ENCODE measurements at regions not wholly inside any gene's neighbourhood (a gene's known extent, or its start where the extent isn't known, plus 50 kb on each side); places are given as distances from the start of the nearest gene placed in this dataset.

- intact Hi-C loops (cut with DNase I; ENCODE audit: low total_unique reads) = no loop called here
- no peaks in the 10 kb centered on the region for H3K27me3 ChIP-seq
- H3K4me1 ChIP-seq = no peaks in the 10 kb centered on the region
- H3K36me3 ChIP-seq = no peaks in the 10 kb centered on the region
- no peak overlapping the region for H3K4me3 ChIP-seq
- H3K27ac ChIP-seq = no peak overlapping the region
- peaks cover 0 to 5% (median 0%) of the 10 kb centered on the region in 3 donors for H3K9me3 ChIP-seq
- DNase-seq = no peak
- no peak for TF ChIP-seq CTCF (IDR thresholded peaks at IDR 0.05)
These were observed 68.6 kb upstream of the ADGRG2 start for GRCh38 chrX:19190902-19191301.

GRCh38 chrX:19193565-19193964 lies 71.3 kb upstream of the ADGRG2 start:
- intact Hi-C loops (cut with DNase I; ENCODE audit: low total_unique reads) = no loop called here

GRCh38 chrX:19194285-19195242 lies 72.3 kb upstream of the ADGRG2 start:
- Histone ChIP-seq H3K27ac (no peak overlapping the region), H3K36me3 (no peaks in the 10 kb centered on the region), H3K4me1 (no peaks in the 10 kb centered on the region), H3K27me3 (no peaks in the 10 kb centered on the region), H3K4me3 (no peak overlapping the region), H3K9me3 (peaks cover 0 to 5% (median 0%) of the 10 kb centered on the region in 3 donors)
- DNase-seq = no peak
- intact Hi-C loops (cut with DNase I; ENCODE audit: low total_unique reads) = no loop called here
- no peak for TF ChIP-seq CTCF (IDR thresholded peaks at IDR 0.05)

More at GRCh38 chrX:19193565-19193964, 71.3 kb upstream of the ADGRG2 start:
- no peaks in the 10 kb centered on the region for H3K27me3 ChIP-seq
- no peak overlapping the region for H3K4me3 ChIP-seq
- H3K9me3 ChIP-seq = peaks cover 0 to 5% (median 0%) of the 10 kb centered on the region in 3 donors
- no peak overlapping the region for H3K27ac ChIP-seq
- no peaks in the 10 kb centered on the region for H3K4me1 ChIP-seq
- no peak for DNase-seq
- no peak for TF ChIP-seq CTCF (IDR thresholded peaks at IDR 0.05)
- no peaks in the 10 kb centered on the region for H3K36me3 ChIP-seq

GRCh38 chrX:19195243-19195610 lies 73.0 kb upstream of the ADGRG2 start:
- intact Hi-C loops (cut with DNase I; ENCODE audit: low total_unique reads) = no loop called here
- no peaks in the 10 kb centered on the region for H3K4me1 ChIP-seq
- H3K9me3 ChIP-seq = peaks cover 0 to 5% (median 0%) of the 10 kb centered on the region in 3 donors
- no peak overlapping the region for H3K4me3 ChIP-seq
- no peaks in the 10 kb centered on the region for H3K27me3 ChIP-seq
- H3K36me3 ChIP-seq = no peaks in the 10 kb centered on the region
- DNase-seq = no peak
- H3K27ac ChIP-seq = no peak overlapping the region
- TF ChIP-seq CTCF (IDR thresholded peaks at IDR 0.05) = no peak

GRCh38 chrX:19198473-19198872 lies 76.2 kb upstream of the ADGRG2 start:
- intact Hi-C loops (cut with DNase I; ENCODE audit: low total_unique reads) = no loop called here
- TF ChIP-seq CTCF (IDR thresholded peaks at IDR 0.05) = no peak
- no peaks in the 10 kb centered on the region for H3K9me3 ChIP-seq
- H3K27ac ChIP-seq = no peak overlapping the region
- DNase-seq = no peak
- H3K4me1 ChIP-seq = no peaks in the 10 kb centered on the region
- H3K4me3 ChIP-seq = no peak overlapping the region
- H3K27me3 ChIP-seq = no peaks in the 10 kb centered on the region
- no peaks in the 10 kb centered on the region for H3K36me3 ChIP-seq
